ENCODE measurements at regions not wholly inside any gene's neighbourhood (a gene's known extent, or its start where the extent isn't known, plus 50 kb on each side); places are given as distances from the start of the nearest gene placed in this dataset.
A peak's percentile ranks its signal among the peaks of the same experiment; 100 is the strongest.
"Not testable (repeated sequence)": the region's sequence is repeated elsewhere in the genome, so short reads cannot be mapped to it uniquely, and the experiment has no call there.

- Mint-ChIP-seq H3K27ac (no peak overlapping the region), H3K9me3 (ENCODE audit: low read depth) (no peaks in the 10 kb centered on the region), H3K4me3 (no peak overlapping the region), H3K36me3 (no peaks in the 10 kb centered on the region), H3K27me3 (peaks cover 8% of the 10 kb centered on the region), H3K4me1 (no peaks in the 10 kb centered on the region)
- DNase-seq = no peak
- no peak for ATAC-seq
- CTCF ChIA-PET = no interaction called here
Observed at GRCh38 chr2:153532140-153532539, 53.6 kb upstream of the RPRM start.

GRCh38 chr2:153533803-153534202 lies 55.2 kb upstream of the RPRM start:
- DNase-seq; H3K27ac Mint-ChIP-seq; H3K9me3 Mint-ChIP-seq (ENCODE audit: low read depth); ATAC-seq; CTCF ChIA-PET; H3K4me3 Mint-ChIP-seq; H3K27me3 Mint-ChIP-seq; H3K4me1 Mint-ChIP-seq; H3K36me3 Mint-ChIP-seq: not testable (repeated sequence)

GRCh38 chr2:153534590-153534989 lies 56.0 kb upstream of the RPRM start:
- H3K4me1 Mint-ChIP-seq; CTCF ChIA-PET; H3K4me3 Mint-ChIP-seq; ATAC-seq; DNase-seq; H3K9me3 Mint-ChIP-seq (ENCODE audit: low read depth); H3K36me3 Mint-ChIP-seq; H3K27ac Mint-ChIP-seq; H3K27me3 Mint-ChIP-seq: not testable (repeated sequence)

GRCh38 chr2:153536115-153536514 lies 57.6 kb upstream of the RPRM start:
- DNase-seq (no peak), ATAC-seq (no peak)
- CTCF ChIA-PET = no interaction called here
- H3K4me1 Mint-ChIP-seq = no peaks in the 10 kb centered on the region
- no peak overlapping the region for H3K4me3 Mint-ChIP-seq
- H3K27me3 Mint-ChIP-seq = no peaks in the 10 kb centered on the region
- no peak overlapping the region for H3K27ac Mint-ChIP-seq
- H3K9me3 Mint-ChIP-seq (ENCODE audit: low read depth) = peaks cover 2% of the 10 kb centered on the region
- H3K36me3 Mint-ChIP-seq = no peaks in the 10 kb centered on the region

- H3K4me1 Mint-ChIP-seq; H3K4me3 Mint-ChIP-seq; H3K27ac Mint-ChIP-seq; ATAC-seq; CTCF ChIA-PET; DNase-seq; H3K27me3 Mint-ChIP-seq; H3K9me3 Mint-ChIP-seq (ENCODE audit: low read depth); H3K36me3 Mint-ChIP-seq: not testable (repeated sequence)
Observed at GRCh38 chr2:153538102-153538501, 59.5 kb upstream of the RPRM start.

DNA sequence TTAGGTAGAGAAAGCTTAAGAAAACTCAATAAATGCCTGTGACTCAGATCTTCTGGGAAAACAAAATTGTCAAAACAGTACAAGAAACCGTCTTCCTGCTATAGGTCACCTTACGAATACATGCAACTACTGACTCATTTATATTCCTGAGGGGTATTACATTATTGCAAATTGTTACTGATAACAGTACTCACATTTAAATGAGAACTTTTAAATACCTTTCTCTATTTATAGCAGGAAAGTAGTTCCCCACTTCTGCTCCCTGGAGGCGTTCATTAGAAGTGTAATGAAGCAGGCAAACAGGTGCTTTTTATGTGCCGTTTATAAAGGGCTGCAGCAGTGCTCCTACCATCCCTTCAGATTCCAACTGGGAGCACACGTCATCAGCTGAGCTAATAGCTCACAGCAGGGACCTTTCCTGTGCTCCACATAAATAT lies 65.1 kb upstream of the RPRM start:
- Mint-ChIP-seq H3K27me3 (no peaks in the 10 kb centered on the region), H3K36me3 (no peaks in the 10 kb centered on the region), H3K27ac (no peak overlapping the region), H3K9me3 (ENCODE audit: low read depth) (peaks cover 7% of the 10 kb centered on the region), H3K4me3 (no peak overlapping the region), H3K4me1 (peaks cover 9% of the 10 kb centered on the region)
- DNase-seq = no peak
- peak; percentile 63 for ATAC-seq
- CTCF ChIA-PET = no interaction called here

- H3K36me3 Mint-ChIP-seq = no peaks in the 10 kb centered on the region
- no peak for ATAC-seq
- H3K27me3 Mint-ChIP-seq = no peaks in the 10 kb centered on the region
- H3K4me3 Mint-ChIP-seq = no peak overlapping the region
- no peak overlapping the region for H3K27ac Mint-ChIP-seq
- peaks cover 5% of the 10 kb centered on the region for H3K9me3 Mint-ChIP-seq (ENCODE audit: low read depth)
- CTCF ChIA-PET = no interaction called here
- no peak for DNase-seq
- H3K4me1 Mint-ChIP-seq = peaks cover 12% of the 10 kb centered on the region
Observed at GRCh38 chr2:153546358-153546757, 67.8 kb upstream of the RPRM start.

GRCh38 chr2:153548536-153548935 lies 70.0 kb upstream of the RPRM start:
- H3K4me3 Mint-ChIP-seq = no peak overlapping the region
- no peak for DNase-seq
- no peaks in the 10 kb centered on the region for H3K27me3 Mint-ChIP-seq
- no peak for ATAC-seq
- CTCF ChIA-PET = no interaction called here
- peaks cover 4% of the 10 kb centered on the region for H3K4me1 Mint-ChIP-seq
- H3K9me3 Mint-ChIP-seq (ENCODE audit: low read depth) = peaks cover 3% of the 10 kb centered on the region
- no peaks in the 10 kb centered on the region for H3K36me3 Mint-ChIP-seq
- no peak overlapping the region for H3K27ac Mint-ChIP-seq

DNA sequence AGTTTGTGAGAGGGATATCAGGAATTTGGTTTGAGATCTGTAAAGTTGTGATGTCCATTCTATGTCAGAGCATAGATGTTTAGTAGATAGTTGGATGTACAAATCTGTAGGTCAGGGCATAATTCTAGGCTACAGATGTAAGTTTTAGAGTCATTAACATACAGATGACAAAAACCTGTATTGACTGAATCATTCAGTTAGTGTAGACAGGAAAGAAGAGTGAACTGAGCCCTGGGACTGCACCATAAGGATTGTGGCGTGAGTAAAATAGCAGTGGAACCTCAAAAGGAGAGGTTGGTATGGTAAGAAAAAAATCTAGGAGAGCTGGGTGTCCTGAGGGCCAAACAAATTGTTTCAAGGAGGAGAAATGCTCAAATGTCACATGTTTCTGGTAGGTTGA lies 73.1 kb upstream of the RPRM start:
- H3K27me3 Mint-ChIP-seq = no peaks in the 10 kb centered on the region
- no peak for DNase-seq
- no peak overlapping the region for H3K4me3 Mint-ChIP-seq
- H3K27ac Mint-ChIP-seq = no peak overlapping the region
- peaks cover 3% of the 10 kb centered on the region for H3K4me1 Mint-ChIP-seq
- H3K36me3 Mint-ChIP-seq = no peaks in the 10 kb centered on the region
- H3K9me3 Mint-ChIP-seq (ENCODE audit: low read depth) = peaks cover 3% of the 10 kb centered on the region
- CTCF ChIA-PET = no interaction called here
- ATAC-seq = no peak

GRCh38 chr2:153557211-153557610 lies 78.6 kb upstream of the RPRM start:
- no peaks in the 10 kb centered on the region for H3K27me3 Mint-ChIP-seq
- no peaks in the 10 kb centered on the region for H3K9me3 Mint-ChIP-seq (ENCODE audit: low read depth)
- CTCF ChIA-PET = no interaction called here
- DNase-seq (no peak), ATAC-seq (no peak)
- no peak overlapping the region for H3K4me3 Mint-ChIP-seq
- no peaks in the 10 kb centered on the region for H3K36me3 Mint-ChIP-seq
- H3K27ac Mint-ChIP-seq = no peak overlapping the region
- no peaks in the 10 kb centered on the region for H3K4me1 Mint-ChIP-seq

DNA sequence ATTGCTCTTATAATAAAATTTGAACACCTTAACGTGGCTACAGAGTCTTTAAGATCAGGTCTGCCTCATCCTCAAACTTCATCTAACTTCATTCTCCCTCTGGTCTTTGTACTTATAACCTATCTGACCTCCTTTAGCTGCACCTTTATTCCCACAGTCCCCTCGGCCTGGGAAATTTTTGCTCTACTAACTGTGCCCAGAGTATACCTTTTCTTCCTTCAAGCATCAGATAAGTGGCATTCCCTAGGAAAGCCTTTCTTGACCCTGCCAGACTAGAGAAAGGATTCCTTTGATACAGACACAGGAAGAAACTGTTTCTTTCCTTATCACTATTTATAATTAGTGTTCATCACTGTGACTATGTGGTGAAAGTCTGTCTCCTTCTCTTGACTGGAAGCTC lies 79.2 kb upstream of the RPRM start:
- DNase-seq = no peak
- CTCF ChIA-PET = no interaction called here

GRCh38 chr2:153558247-153558646 lies 79.7 kb upstream of the RPRM start:
- Mint-ChIP-seq H3K27ac (no peak overlapping the region), H3K27me3 (no peaks in the 10 kb centered on the region), H3K9me3 (ENCODE audit: low read depth) (no peaks in the 10 kb centered on the region), H3K4me1 (no peaks in the 10 kb centered on the region), H3K4me3 (no peak overlapping the region), H3K36me3 (no peaks in the 10 kb centered on the region)
- DNase-seq (no peak), ATAC-seq (no peak)
- CTCF ChIA-PET = no interaction called here

More for the DNA sequence above, 79.2 kb upstream of the RPRM start:
- Mint-ChIP-seq H3K36me3 (no peaks in the 10 kb centered on the region), H3K27me3 (no peaks in the 10 kb centered on the region), H3K4me3 (no peak overlapping the region), H3K27ac (no peak overlapping the region), H3K4me1 (no peaks in the 10 kb centered on the region), H3K9me3 (ENCODE audit: low read depth) (no peaks in the 10 kb centered on the region)
- ATAC-seq = no peak

DNA sequence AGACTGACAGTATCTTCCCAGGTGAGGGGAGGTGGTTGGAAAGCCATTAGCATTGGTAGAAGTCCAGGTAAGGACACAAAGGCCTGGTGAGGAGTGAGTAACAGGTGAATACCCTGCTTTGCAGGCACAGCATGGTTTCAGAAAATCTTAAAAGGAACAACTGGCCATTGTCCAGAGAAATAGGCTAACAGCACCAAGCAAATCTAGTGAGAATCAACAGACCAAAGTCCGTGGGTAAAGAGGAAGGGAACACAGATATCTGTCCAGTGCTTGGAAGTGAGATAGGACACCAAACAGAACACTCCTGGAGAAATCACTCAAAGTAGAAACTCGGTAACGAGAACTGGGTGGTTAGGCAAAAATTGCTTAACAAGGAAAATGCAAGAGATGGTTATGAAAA lies 88.8 kb upstream of the RPRM start:
- no peaks in the 10 kb centered on the region for H3K4me1 Mint-ChIP-seq
- H3K36me3 Mint-ChIP-seq = no peaks in the 10 kb centered on the region
- CTCF ChIA-PET = no interaction called here
- no peak overlapping the region for H3K27ac Mint-ChIP-seq
- no peaks in the 10 kb centered on the region for H3K9me3 Mint-ChIP-seq (ENCODE audit: low read depth)
- ATAC-seq (no peak), DNase-seq (no peak)
- H3K27me3 Mint-ChIP-seq = no peaks in the 10 kb centered on the region
- no peak overlapping the region for H3K4me3 Mint-ChIP-seq

DNA sequence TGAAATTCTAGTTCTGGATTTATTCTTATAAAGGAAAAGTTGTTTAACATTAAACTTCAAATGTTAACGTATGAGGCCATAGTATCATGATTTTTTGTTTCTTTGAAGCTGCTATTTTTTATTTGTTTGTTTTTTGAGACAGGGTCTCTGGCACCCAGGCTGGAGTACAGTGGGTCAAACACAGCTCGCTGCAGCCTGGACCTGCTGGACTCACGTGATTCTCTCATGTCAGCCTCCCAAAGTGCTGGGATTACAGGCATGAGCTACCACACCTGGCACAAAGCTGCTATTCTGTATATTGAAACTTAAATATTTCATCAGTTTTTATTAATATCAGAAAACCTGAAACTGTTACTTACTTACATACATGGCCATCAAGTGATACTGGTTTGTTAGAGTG lies 89.5 kb upstream of the RPRM start:
- H3K4me3 Mint-ChIP-seq = no peak overlapping the region
- CTCF ChIA-PET = no interaction called here
- H3K4me1 Mint-ChIP-seq = no peaks in the 10 kb centered on the region
- ATAC-seq (no peak), DNase-seq (no peak)
- no peaks in the 10 kb centered on the region for H3K9me3 Mint-ChIP-seq (ENCODE audit: low read depth)
- H3K36me3 Mint-ChIP-seq = no peaks in the 10 kb centered on the region
- H3K27ac Mint-ChIP-seq = no peak overlapping the region
- H3K27me3 Mint-ChIP-seq = no peaks in the 10 kb centered on the region

- ATAC-seq (no peak), DNase-seq (no peak)
- Mint-ChIP-seq H3K27me3 (no peaks in the 10 kb centered on the region), H3K4me3 (no peak overlapping the region), H3K4me1 (no peaks in the 10 kb centered on the region), H3K9me3 (ENCODE audit: low read depth) (no peaks in the 10 kb centered on the region), H3K36me3 (no peaks in the 10 kb centered on the region), H3K27ac (no peak overlapping the region)
- CTCF ChIA-PET = no interaction called here
Observed at GRCh38 chr2:153575171-153575853, 96.8 kb upstream of the RPRM start.

Measured in activated CD8-positive, alpha-beta memory T cell treated with anti-CD3 and anti-CD28 coated beads, Interleukin-2, amount 10 ng/mL, durations not matched to agents 7 days and 5 days (primary cell).